ENCODE measurements at regions not wholly inside any gene's neighbourhood (a gene's known extent, or its start where the extent isn't known, plus 50 kb on each side); places are given as distances from the start of the nearest gene placed in this dataset.

DNA sequence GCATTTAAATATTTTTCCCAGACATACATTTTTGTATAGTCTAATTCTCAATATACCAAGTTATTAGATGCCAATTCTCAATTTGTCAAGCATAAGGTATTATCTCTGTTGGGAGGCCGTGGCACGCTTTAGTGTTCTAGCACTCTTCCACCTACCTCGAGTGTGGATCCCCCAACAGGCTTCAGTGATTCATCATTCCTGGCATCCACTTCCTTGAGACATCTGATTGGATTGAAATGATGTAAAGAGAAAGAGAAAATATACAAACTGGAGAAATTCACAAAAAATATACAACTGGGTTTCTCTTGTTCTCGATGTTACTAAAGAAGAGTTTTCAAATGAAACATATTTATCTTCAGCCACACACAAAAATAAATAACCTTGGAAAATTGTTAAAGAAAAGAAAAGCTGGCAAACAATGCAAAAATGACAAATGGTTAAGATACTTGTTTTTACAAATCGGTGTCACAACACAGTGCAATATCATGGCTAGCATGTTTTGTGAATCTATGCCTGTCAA, 218.0 kb upstream of the CDIN1 start:
- Histone ChIP-seq H3K4me3 (ENCODE audit: low read length) (no peak overlapping the region), H3K4me1 (ENCODE audit: control insufficient read depth, insufficient read depth, low read length) (no peaks in the 10 kb centered on the region), H3K36me3 (ENCODE audit: control insufficient read depth, insufficient read depth, low read length) (no peaks in the 10 kb centered on the region), H3K27me3 (ENCODE audit: control insufficient read depth, insufficient read depth, low read length) (no peaks in the 10 kb centered on the region), H3K27ac (ENCODE audit: low read length) (no peak overlapping the region), H3K9me3 (ENCODE audit: control insufficient read depth, insufficient read depth, low read length) (peaks cover 2% of the 10 kb centered on the region)
- Mint-ChIP-seq H3K9me3 (peaks cover 2 to 11% of the 10 kb centered on the region in 2 donors), H3K4me3 (no peak overlapping the region), H3K4me1 (no peaks in the 10 kb centered on the region), H3K36me3 (no peaks in the 10 kb centered on the region), H3K27ac (no peak overlapping the region), H3K27me3 (ENCODE audit: low read depth in 2 of 2) (no peaks in the 10 kb centered on the region)
- no peak for DNase-seq
- no peak for ATAC-seq
- intact Hi-C loops (cut with micrococcal nuclease) = no loop called here
- whole genome bisulfite sequencing (ENCODE audit: insufficient coverage) = 90% methylated on average over 3 of the region's 5 CpGs
- TF ChIP-seq CTCF (IDR thresholded peaks at IDR 0.05) = no peak

- Mint-ChIP-seq H3K4me3 (no peak overlapping the region), H3K9me3 (peaks cover 2 to 11% of the 10 kb centered on the region in 2 donors), H3K27me3 (ENCODE audit: low read depth in 2 of 2) (no peaks in the 10 kb centered on the region), H3K4me1 (no peaks in the 10 kb centered on the region), H3K36me3 (no peaks in the 10 kb centered on the region), H3K27ac (no peak overlapping the region)
- Histone ChIP-seq H3K4me1 (ENCODE audit: control insufficient read depth, insufficient read depth, low read length) (no peaks in the 10 kb centered on the region), H3K27ac (ENCODE audit: low read length) (no peak overlapping the region), H3K4me3 (ENCODE audit: low read length) (no peak overlapping the region), H3K9me3 (ENCODE audit: control insufficient read depth, insufficient read depth, low read length) (peaks cover 2% of the 10 kb centered on the region), H3K36me3 (ENCODE audit: control insufficient read depth, insufficient read depth, low read length) (no peaks in the 10 kb centered on the region), H3K27me3 (ENCODE audit: control insufficient read depth, insufficient read depth, low read length) (no peaks in the 10 kb centered on the region)
- ATAC-seq (no peak), DNase-seq (no peak)
- WGBS (ENCODE audit: insufficient coverage) = 90% methylated on average over 7 of the region's 7 CpGs
- TF ChIP-seq CTCF (IDR thresholded peaks at IDR 0.05) = no peak
- intact Hi-C loops (cut with micrococcal nuclease) = no loop called here
Observed at GRCh38 chr15:36362509-36362915, 216.9 kb upstream of the CDIN1 start.

DNA sequence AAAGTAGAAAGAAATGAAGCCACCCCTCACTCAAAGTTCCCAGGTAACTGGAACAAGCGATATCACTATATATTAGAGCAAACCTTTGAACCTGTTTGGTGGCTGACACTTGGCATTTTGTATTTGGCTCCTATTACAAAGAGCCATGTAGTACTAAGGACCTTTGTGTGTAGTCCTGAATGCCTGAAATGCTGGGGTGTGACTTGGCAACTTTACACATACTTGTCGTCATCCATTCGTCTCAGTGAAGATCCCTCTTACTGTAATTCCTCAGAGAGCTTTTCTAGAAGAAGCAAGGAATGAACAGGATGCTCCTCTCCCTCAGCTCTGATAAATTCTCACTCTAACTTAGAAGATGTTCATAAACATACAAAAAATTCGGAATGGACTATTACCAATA, 216.1 kb upstream of the CDIN1 start:
- Mint-ChIP-seq H3K9me3 (peaks cover 2 to 11% of the 10 kb centered on the region in 2 donors), H3K4me3 (no peak overlapping the region), H3K27ac (no peak overlapping the region), H3K27me3 (ENCODE audit: low read depth in 2 of 2) (no peaks in the 10 kb centered on the region), H3K36me3 (no peaks in the 10 kb centered on the region), H3K4me1 (no peaks in the 10 kb centered on the region)
- ATAC-seq (no peak), DNase-seq (no peak)
- Histone ChIP-seq H3K27me3 (ENCODE audit: control insufficient read depth, insufficient read depth, low read length) (no peaks in the 10 kb centered on the region), H3K27ac (ENCODE audit: low read length) (no peak overlapping the region), H3K4me1 (ENCODE audit: control insufficient read depth, insufficient read depth, low read length) (no peaks in the 10 kb centered on the region), H3K4me3 (ENCODE audit: low read length) (no peak overlapping the region), H3K9me3 (ENCODE audit: control insufficient read depth, insufficient read depth, low read length) (no peaks in the 10 kb centered on the region), H3K36me3 (ENCODE audit: control insufficient read depth, insufficient read depth, low read length) (no peaks in the 10 kb centered on the region)
- WGBS (ENCODE audit: insufficient coverage) = 87% methylated on average over 3 of the region's 4 CpGs
- no peak for TF ChIP-seq CTCF (IDR thresholded peaks at IDR 0.05)
- intact Hi-C loops (cut with micrococcal nuclease) = no loop called here

- Histone ChIP-seq H3K4me3 (ENCODE audit: low read length) (no peak overlapping the region), H3K36me3 (ENCODE audit: control insufficient read depth, insufficient read depth, low read length) (no peaks in the 10 kb centered on the region), H3K27me3 (ENCODE audit: control insufficient read depth, insufficient read depth, low read length) (no peaks in the 10 kb centered on the region), H3K9me3 (ENCODE audit: control insufficient read depth, insufficient read depth, low read length) (no peaks in the 10 kb centered on the region), H3K27ac (ENCODE audit: low read length) (no peak overlapping the region), H3K4me1 (ENCODE audit: control insufficient read depth, insufficient read depth, low read length) (no peaks in the 10 kb centered on the region)
- H3K4me3 Mint-ChIP-seq = no peak overlapping the region
- no peak for ATAC-seq
- WGBS (ENCODE audit: insufficient coverage) = 75% methylated on average over 2 of the region's 3 CpGs
- peaks cover 4 to 12% of the 10 kb centered on the region in 2 donors for H3K9me3 Mint-ChIP-seq
- no peaks in the 10 kb centered on the region for H3K27me3 Mint-ChIP-seq (ENCODE audit: low read depth in 2 of 2)
- no peaks in the 10 kb centered on the region for H3K4me1 Mint-ChIP-seq
- no peak overlapping the region for H3K27ac Mint-ChIP-seq
- no peak for TF ChIP-seq CTCF (IDR thresholded peaks at IDR 0.05)
- H3K36me3 Mint-ChIP-seq = no peaks in the 10 kb centered on the region
- intact Hi-C loops (cut with micrococcal nuclease) = no loop called here
- DNase-seq = no peak
Observed at GRCh38 chr15:36364377-36364776, 215.0 kb upstream of the CDIN1 start.

Measured in natural killer cell (primary cell).